Stimulated activated effector memory CD8-positive, alpha-beta T cell treated with anti-CD3 and anti-CD28 coated beads, Interleukin-12 subunit alpha, Interleukin-12 subunit beta, amount 100 ng/mL, for 72 hours (primary cell): ENCODE measurements at regions not wholly inside any gene's neighbourhood (a gene's known extent, or its start where the extent isn't known, plus 50 kb on each side); places are given as distances from the start of the nearest gene placed in this dataset.
A peak's percentile ranks its signal among the peaks of the same experiment; 100 is the strongest.
"Not testable (repeated sequence)": the region's sequence is repeated elsewhere in the genome, so short reads cannot be mapped to it uniquely, and the experiment has no call there.

Experiments used
- ATAC-seq: fragments of 150-1000 bp; cut with Tn5 transposase; 2 replicates; pipeline ENCODE4 v1.10.0; 2021
- DNase-seq, 2 donors: peaks; one replicate each; pipeline ENCODE4 v3.0.0; 2021 to 2022; ENCODE audit warnings: low spot score in 2 of 2
- H3K27ac Mint-ChIP-seq: one replicate; pipeline ENCODE4 v1.8.0; 2022; ENCODE audit warnings: mild to moderate bottlenecking, mixed read lengths
- H3K36me3 Mint-ChIP-seq: one replicate; pipeline ENCODE4 v1.8.0; 2022; ENCODE audit warnings: mild to moderate bottlenecking, mixed read lengths
- H3K4me1 Mint-ChIP-seq: one replicate; pipeline ENCODE4 v1.8.0; 2022; ENCODE audit warnings: mixed read lengths
- H3K4me3 Mint-ChIP-seq: one replicate; pipeline ENCODE4 v1.8.0; 2022; ENCODE audit warnings: mild to moderate bottlenecking, mixed read lengths
- H3K9me3 Mint-ChIP-seq: one replicate; pipeline ENCODE4 v1.8.0; 2022; ENCODE audit warnings: mixed read lengths

- H3K27ac Mint-ChIP-seq, result no peak overlapping the region
These were observed 157.7 kb upstream of the LHX8 start for GRCh38 chr1:74976491-74976890.

GRCh38 chr1:74992448-74992847, 141.7 kb upstream of the LHX8 start:
- H3K4me1 Mint-ChIP-seq, H3K36me3 Mint-ChIP-seq, H3K27ac Mint-ChIP-seq, H3K4me3 Mint-ChIP-seq, DNase-seq, ATAC-seq: not testable (repeated sequence)
- H3K9me3 Mint-ChIP-seq, result peaks cover 13% of the 10 kb centered on the region

More at GRCh38 chr1:74976491-74976890, 157.7 kb upstream of the LHX8 start:
- H3K4me3 Mint-ChIP-seq, result no peak overlapping the region
- no peaks in the 10 kb centered on the region for H3K4me1 Mint-ChIP-seq
- H3K9me3 Mint-ChIP-seq, result peaks cover 18% of the 10 kb centered on the region
- DNase-seq, result no peak
- no peaks in the 10 kb centered on the region for H3K36me3 Mint-ChIP-seq
- ATAC-seq, result no peak

- H3K36me3 Mint-ChIP-seq, result no peaks in the 10 kb centered on the region
- DNase-seq (no peak), ATAC-seq (no peak)
- H3K4me1 Mint-ChIP-seq, result no peaks in the 10 kb centered on the region
- no peak overlapping the region for H3K4me3 Mint-ChIP-seq
- H3K9me3 Mint-ChIP-seq, result peaks cover 12% of the 10 kb centered on the region
- H3K27ac Mint-ChIP-seq, result no peak overlapping the region
These were observed 138.4 kb upstream of the LHX8 start for GRCh38 chr1:74995821-74996220.

- DNase-seq (no peak), ATAC-seq (no peak)
- Mint-ChIP-seq H3K36me3 (no peaks in the 10 kb centered on the region), H3K4me1 (no peaks in the 10 kb centered on the region), H3K4me3 (no peak overlapping the region), H3K27ac (no peak overlapping the region), H3K9me3 (peaks cover 28% of the 10 kb centered on the region)
These were observed 123.6 kb upstream of the LHX8 start for GRCh38 chr1:75010547-75010946.

GRCh38 chr1:75014250-75014649, 119.9 kb upstream of the LHX8 start:
- H3K36me3 Mint-ChIP-seq, result no peaks in the 10 kb centered on the region
- no peak overlapping the region for H3K4me3 Mint-ChIP-seq

GRCh38 chr1:75023005-75023404, 111.2 kb upstream of the LHX8 start:
- Mint-ChIP-seq H3K4me3 (no peak overlapping the region), H3K36me3 (no peaks in the 10 kb centered on the region), H3K27ac (no peak overlapping the region), H3K9me3 (peaks cover 6% of the 10 kb centered on the region), H3K4me1 (no peaks in the 10 kb centered on the region)
- DNase-seq (no peak), ATAC-seq (no peak)

More at GRCh38 chr1:75014250-75014649, 119.9 kb upstream of the LHX8 start:
- no peak overlapping the region for H3K27ac Mint-ChIP-seq
- no peaks in the 10 kb centered on the region for H3K4me1 Mint-ChIP-seq
- no peak for DNase-seq
- no peak for ATAC-seq
- peaks cover 27% of the 10 kb centered on the region for H3K9me3 Mint-ChIP-seq

- H3K4me3 Mint-ChIP-seq, result no peak overlapping the region
- no peaks in the 10 kb centered on the region for H3K4me1 Mint-ChIP-seq
- DNase-seq (no peak), ATAC-seq (no peak)
- H3K9me3 Mint-ChIP-seq, result peaks cover 10% of the 10 kb centered on the region
- no peaks in the 10 kb centered on the region for H3K36me3 Mint-ChIP-seq
- H3K27ac Mint-ChIP-seq, result no peak overlapping the region
These were observed 99.8 kb upstream of the LHX8 start for GRCh38 chr1:75034376-75034775.

GRCh38 chr1:75035536-75035935, 98.7 kb upstream of the LHX8 start:
- ATAC-seq (peak; percentile 47), DNase-seq (no peak)
- H3K36me3 Mint-ChIP-seq, result no peaks in the 10 kb centered on the region
- H3K4me1 Mint-ChIP-seq, result no peaks in the 10 kb centered on the region
- H3K9me3 Mint-ChIP-seq, result peaks cover 13% of the 10 kb centered on the region
- H3K4me3 Mint-ChIP-seq, result no peak overlapping the region
- H3K27ac Mint-ChIP-seq, result no peak overlapping the region

- Mint-ChIP-seq H3K27ac (no peak overlapping the region), H3K4me1 (no peaks in the 10 kb centered on the region), H3K9me3 (peaks cover 16% of the 10 kb centered on the region), H3K36me3 (no peaks in the 10 kb centered on the region), H3K4me3 (no peak overlapping the region)
- no peak for ATAC-seq
- DNase-seq, result no peak
These were observed 81.0 kb upstream of the LHX8 start for GRCh38 chr1:75053207-75053606.

GRCh38 chr1:75058424-75058823, 75.8 kb upstream of the LHX8 start:
- H3K27ac Mint-ChIP-seq, result no peak overlapping the region
- ATAC-seq (no peak), DNase-seq (no peak)
- peaks cover 17% of the 10 kb centered on the region for H3K9me3 Mint-ChIP-seq
- H3K36me3 Mint-ChIP-seq, result no peaks in the 10 kb centered on the region
- no peak overlapping the region for H3K4me3 Mint-ChIP-seq
- H3K4me1 Mint-ChIP-seq, result no peaks in the 10 kb centered on the region

- Mint-ChIP-seq H3K36me3 (no peaks in the 10 kb centered on the region), H3K27ac (no peak overlapping the region), H3K9me3 (peaks cover 19% of the 10 kb centered on the region), H3K4me1 (no peaks in the 10 kb centered on the region), H3K4me3 (no peak overlapping the region)
- no peak for ATAC-seq
- DNase-seq, result no peak
These were observed 72.1 kb upstream of the LHX8 start for GRCh38 chr1:75062111-75062510.

- Mint-ChIP-seq H3K36me3 (no peaks in the 10 kb centered on the region), H3K4me3 (no peak overlapping the region), H3K27ac (no peak overlapping the region), H3K9me3 (peaks cover 20% of the 10 kb centered on the region), H3K4me1 (no peaks in the 10 kb centered on the region)
- ATAC-seq, result no peak
- no peak for DNase-seq
These were observed 66.2 kb upstream of the LHX8 start for GRCh38 chr1:75067975-75068374.

GRCh38 chr1:75074831-75075395, 59.3 kb upstream of the LHX8 start:
- Mint-ChIP-seq H3K36me3 (no peaks in the 10 kb centered on the region), H3K27ac (no peak overlapping the region), H3K9me3 (peaks cover 10% of the 10 kb centered on the region), H3K4me1 (no peaks in the 10 kb centered on the region), H3K4me3 (no peak overlapping the region)
- DNase-seq (no peak), ATAC-seq (no peak)

- no peak for DNase-seq
- Mint-ChIP-seq H3K4me1 (no peaks in the 10 kb centered on the region), H3K36me3 (no peaks in the 10 kb centered on the region), H3K9me3 (peaks cover 18% of the 10 kb centered on the region), H3K27ac (no peak overlapping the region), H3K4me3 (no peak overlapping the region)
- ATAC-seq, result no peak
These were observed 54.5 kb upstream of the LHX8 start for GRCh38 chr1:75079538-75080290.

GRCh38 chr1:75083223-75083622, 51.0 kb upstream of the LHX8 start:
- DNase-seq (no peak), ATAC-seq (no peak)
- Mint-ChIP-seq H3K9me3 (peaks cover 16% of the 10 kb centered on the region), H3K4me3 (no peak overlapping the region), H3K36me3 (no peaks in the 10 kb centered on the region), H3K4me1 (no peaks in the 10 kb centered on the region), H3K27ac (no peak overlapping the region)

- DNase-seq (no peak), ATAC-seq (no peak)
- Mint-ChIP-seq H3K9me3 (peaks cover 16% of the 10 kb centered on the region), H3K27ac (no peak overlapping the region), H3K4me3 (no peak overlapping the region), H3K4me1 (no peaks in the 10 kb centered on the region), H3K36me3 (no peaks in the 10 kb centered on the region)
These were observed 50.2 kb upstream of the LHX8 start for GRCh38 chr1:75083848-75084514.
